Cardiac muscle cell (in vitro differentiated cells and primary cell): ENCODE measurements at regions not wholly inside any gene's neighbourhood (a gene's known extent, or its start where the extent isn't known, plus 50 kb on each side); places are given as distances from the start of the nearest gene placed in this dataset.
"Not testable (repeated sequence)": the region's sequence is repeated elsewhere in the genome, so short reads cannot be mapped to it uniquely, and the experiment has no call there.

ENCODE experiments used
- DNase-seq, 2 donors: peaks; one replicate each; pipeline versions ENCODE4 v3.0.0 to v3.0.0-alpha.2; 2010 to 2017; ENCODE audit warnings: low read depth in 1 of 2, low spot score in 1 of 2
- H3K27ac ChIP-seq: fragments of 200-600 bp; sonication (generic); 2 replicates; pipeline ENCODE4 v1.5.1; 2016
- H3K27me3 ChIP-seq: fragments of 200-600 bp; sonication (generic); 2 replicates; pipeline ENCODE4 v1.6.0; 2016; ENCODE audit warnings: control low read depth
- H3K36me3 ChIP-seq: fragments of 200-600 bp; sonication (generic); 2 replicates; pipeline ENCODE4 v1.5.1; 2016; ENCODE audit warnings: control low read depth
- H3K4me1 ChIP-seq: fragments of 200-600 bp; sonication (generic); 2 replicates; pipeline ENCODE4 v1.8.1; 2017; ENCODE audit warnings: low read depth, mild to moderate bottlenecking, mixed run types
- H3K4me3 ChIP-seq: fragments of 200-600 bp; sonication (generic); 2 replicates; pipeline ENCODE4 v1.5.1; 2016; ENCODE audit warnings: mild to moderate bottlenecking
- H3K9me3 ChIP-seq: fragments of 200-600 bp; sonication (generic); 2 replicates; pipeline ENCODE4 v1.5.1; 2017; ENCODE audit warnings: low read depth, mild to moderate bottlenecking, control low read depth
- CTCF ChIP-seq: IDR thresholded peaks from 2 replicates; pipeline ENCODE4 v1.5.1; 2012; ENCODE audit warnings: low read depth, mild to moderate bottlenecking, low read length

- H3K9me3 ChIP-seq, result no peaks in the 10 kb centered on the region
- no peak overlapping the region for H3K27ac ChIP-seq
- DNase-seq, result no peak
- H3K27me3 ChIP-seq, result no peaks in the 10 kb centered on the region
- no peak overlapping the region for H3K4me3 ChIP-seq
- H3K4me1 ChIP-seq, result no peaks in the 10 kb centered on the region
- no peak for TF ChIP-seq CTCF
- no peaks in the 10 kb centered on the region for H3K36me3 ChIP-seq
Measured at GRCh38 chr4:14919785-14920184, 82.5 kb upstream of the CPEB2 start.

GRCh38 chr4:14920237-14920636, 82.0 kb upstream of the CPEB2 start:
- no peaks in the 10 kb centered on the region for H3K9me3 ChIP-seq
- H3K27ac ChIP-seq, result no peak overlapping the region
- H3K27me3 ChIP-seq, result no peaks in the 10 kb centered on the region
- no peak overlapping the region for H3K4me3 ChIP-seq
- no peaks in the 10 kb centered on the region for H3K36me3 ChIP-seq
- no peak for DNase-seq
- TF ChIP-seq CTCF, result no peak
- H3K4me1 ChIP-seq, result no peaks in the 10 kb centered on the region

GRCh38 chr4:14920759-14921320, 81.4 kb upstream of the CPEB2 start:
- H3K4me1 ChIP-seq, result no peaks in the 10 kb centered on the region
- no peak for TF ChIP-seq CTCF
- H3K9me3 ChIP-seq, result no peaks in the 10 kb centered on the region

GRCh38 chr4:14921781-14922180, 80.5 kb upstream of the CPEB2 start:
- H3K27ac ChIP-seq, DNase-seq, H3K36me3 ChIP-seq, H3K4me3 ChIP-seq, H3K27me3 ChIP-seq, H3K9me3 ChIP-seq, H3K4me1 ChIP-seq: not testable (repeated sequence)

More at GRCh38 chr4:14920759-14921320, 81.4 kb upstream of the CPEB2 start:
- no peak overlapping the region for H3K27ac ChIP-seq
- H3K36me3 ChIP-seq, result no peaks in the 10 kb centered on the region
- no peak for DNase-seq
- H3K27me3 ChIP-seq, result no peaks in the 10 kb centered on the region
- H3K4me3 ChIP-seq, result no peak overlapping the region

GRCh38 chr4:14924076-14924811, 78.0 kb upstream of the CPEB2 start:
- DNase-seq, result no peak
- H3K9me3 ChIP-seq, result no peaks in the 10 kb centered on the region
- H3K27me3 ChIP-seq, result no peaks in the 10 kb centered on the region
- H3K36me3 ChIP-seq, result no peaks in the 10 kb centered on the region
- TF ChIP-seq CTCF, result no peak
- H3K4me1 ChIP-seq, result no peaks in the 10 kb centered on the region
- H3K27ac ChIP-seq, result no peak overlapping the region
- H3K4me3 ChIP-seq, result no peak overlapping the region

GRCh38 chr4:14924812-14925344, 77.4 kb upstream of the CPEB2 start:
- no peaks in the 10 kb centered on the region for H3K4me1 ChIP-seq
- H3K4me3 ChIP-seq, result no peak overlapping the region
- no peak for TF ChIP-seq CTCF
- no peak for DNase-seq
- H3K9me3 ChIP-seq, result no peaks in the 10 kb centered on the region
- H3K27ac ChIP-seq, result no peak overlapping the region
- no peaks in the 10 kb centered on the region for H3K27me3 ChIP-seq
- H3K36me3 ChIP-seq, result no peaks in the 10 kb centered on the region
